ENCODE measurements at regions not wholly inside any gene's neighbourhood (a gene's known extent, or its start where the extent isn't known, plus 50 kb on each side); places are given as distances from the start of the nearest gene placed in this dataset.
"Not testable (repeated sequence)": the region's sequence is repeated elsewhere in the genome, so short reads cannot be mapped to it uniquely, and the experiment has no call there.

DNA sequence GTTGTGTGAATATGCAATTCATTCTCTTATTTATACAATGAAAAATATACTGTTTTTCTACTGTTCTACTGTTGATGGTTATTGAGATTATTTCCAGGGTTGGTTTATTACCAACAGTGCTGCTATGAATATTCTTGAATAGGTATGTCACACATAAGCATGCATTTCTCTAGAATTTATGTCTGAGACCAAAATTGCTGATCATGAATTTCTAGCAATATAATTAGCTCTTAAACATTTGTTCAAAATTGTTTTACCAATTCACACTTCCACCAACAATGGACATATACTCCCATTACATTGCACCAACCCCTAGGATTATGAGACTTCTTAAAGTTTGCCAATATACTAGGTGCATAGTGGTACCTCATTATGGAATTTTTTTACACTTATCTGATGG lies 164.1 kb upstream of the KCNQ5 start:
- H3K4me1 ChIP-seq (ENCODE audit: control insufficient read depth, insufficient read depth, low read length) = no peaks in the 10 kb centered on the region
- H3K27ac ChIP-seq (ENCODE audit: low read depth, low read length) = no peak overlapping the region
- no peak overlapping the region for H3K4me3 ChIP-seq (ENCODE audit: low read depth, low read length)
- no peaks in the 10 kb centered on the region for H3K27me3 ChIP-seq (ENCODE audit: control insufficient read depth, insufficient read depth, low read length)
- H3K9ac ChIP-seq (ENCODE audit: low read depth, low read length) = no peak overlapping the region
- H3K36me3 ChIP-seq (ENCODE audit: control insufficient read depth, insufficient read depth, low read length) = no peaks in the 10 kb centered on the region
- H3K9me3 ChIP-seq (ENCODE audit: control insufficient read depth, insufficient read depth, low read length) = no peaks in the 10 kb centered on the region

DNA sequence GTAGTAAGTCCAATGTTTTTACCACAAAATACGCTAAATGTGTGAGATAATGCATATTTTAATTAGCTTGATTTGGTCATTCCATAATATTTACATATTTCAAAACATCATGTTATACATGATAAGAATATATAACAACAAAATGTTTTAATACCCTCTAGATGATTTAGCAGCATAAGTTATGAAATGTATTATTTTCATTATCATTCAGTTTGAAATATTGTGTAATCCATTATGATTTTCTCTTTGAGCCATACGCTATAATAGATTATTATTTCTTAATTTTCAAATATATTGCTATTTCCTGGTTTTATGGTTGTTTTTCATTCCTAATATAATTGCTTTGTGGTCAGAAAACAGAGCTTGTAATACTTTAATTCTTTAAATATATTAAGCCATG lies 163.3 kb upstream of the KCNQ5 start:
- no peak overlapping the region for H3K27ac ChIP-seq (ENCODE audit: low read depth, low read length)
- no peaks in the 10 kb centered on the region for H3K9me3 ChIP-seq (ENCODE audit: control insufficient read depth, insufficient read depth, low read length)
- no peaks in the 10 kb centered on the region for H3K27me3 ChIP-seq (ENCODE audit: control insufficient read depth, insufficient read depth, low read length)
- no peak overlapping the region for H3K4me3 ChIP-seq (ENCODE audit: low read depth, low read length)
- no peaks in the 10 kb centered on the region for H3K36me3 ChIP-seq (ENCODE audit: control insufficient read depth, insufficient read depth, low read length)
- H3K4me1 ChIP-seq (ENCODE audit: control insufficient read depth, insufficient read depth, low read length) = no peaks in the 10 kb centered on the region
- no peak overlapping the region for H3K9ac ChIP-seq (ENCODE audit: low read depth, low read length)

DNA sequence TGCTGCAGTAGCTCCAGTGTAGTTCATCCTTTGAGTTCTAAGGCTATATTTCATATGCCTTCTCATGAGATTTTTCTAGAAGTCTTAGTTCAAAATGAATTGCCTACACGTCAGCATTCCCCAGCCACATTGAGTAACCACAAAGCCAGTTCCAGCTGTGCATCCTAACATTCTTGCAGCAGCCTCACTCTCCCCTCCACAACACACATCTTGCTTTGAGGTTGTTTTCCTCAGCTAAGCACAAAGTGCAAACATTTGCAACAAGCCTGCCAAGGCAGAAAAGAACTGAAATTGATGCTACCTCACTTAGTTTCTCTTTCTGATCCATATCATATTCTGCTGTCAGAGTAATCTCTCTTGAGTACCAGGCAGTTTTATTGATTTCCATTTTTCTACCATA lies 160.7 kb upstream of the KCNQ5 start:
- Histone ChIP-seq H3K27ac (ENCODE audit: low read depth, low read length) (no peak overlapping the region), H3K36me3 (ENCODE audit: control insufficient read depth, insufficient read depth, low read length) (no peaks in the 10 kb centered on the region), H3K9me3 (ENCODE audit: control insufficient read depth, insufficient read depth, low read length) (no peaks in the 10 kb centered on the region), H3K9ac (ENCODE audit: low read depth, low read length) (no peak overlapping the region), H3K4me3 (ENCODE audit: low read depth, low read length) (no peak overlapping the region), H3K4me1 (ENCODE audit: control insufficient read depth, insufficient read depth, low read length) (no peaks in the 10 kb centered on the region), H3K27me3 (ENCODE audit: control insufficient read depth, insufficient read depth, low read length) (no peaks in the 10 kb centered on the region)

DNA sequence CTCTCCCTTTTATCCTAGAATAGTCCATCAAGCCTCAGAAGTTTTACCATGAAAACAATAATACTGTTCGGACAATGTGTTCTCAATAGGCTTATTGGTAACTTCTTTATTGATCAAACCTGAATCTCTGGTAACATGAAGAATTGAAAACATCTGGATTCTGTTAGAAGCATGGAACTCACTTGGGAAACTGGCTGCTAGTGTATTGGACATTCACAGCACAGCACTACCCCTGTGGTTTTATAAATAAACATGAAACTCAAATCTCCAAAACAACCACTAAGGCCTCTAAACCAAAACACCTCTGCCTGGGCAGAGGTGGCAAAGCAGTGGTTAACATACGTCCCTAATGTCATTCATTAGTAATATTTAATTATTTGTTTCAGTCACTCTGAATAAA lies 157.6 kb upstream of the KCNQ5 start:
- Histone ChIP-seq H3K27ac (ENCODE audit: low read depth, low read length) (no peak overlapping the region), H3K9me3 (ENCODE audit: control insufficient read depth, insufficient read depth, low read length) (peaks cover 5% of the 10 kb centered on the region; the same call in 1 of the 2 replicates), H3K4me3 (ENCODE audit: low read depth, low read length) (no peak overlapping the region), H3K4me1 (ENCODE audit: control insufficient read depth, insufficient read depth, low read length) (no peaks in the 10 kb centered on the region), H3K36me3 (ENCODE audit: control insufficient read depth, insufficient read depth, low read length) (no peaks in the 10 kb centered on the region), H3K27me3 (ENCODE audit: control insufficient read depth, insufficient read depth, low read length) (no peaks in the 10 kb centered on the region), H3K9ac (ENCODE audit: low read depth, low read length) (no peak overlapping the region)

DNA sequence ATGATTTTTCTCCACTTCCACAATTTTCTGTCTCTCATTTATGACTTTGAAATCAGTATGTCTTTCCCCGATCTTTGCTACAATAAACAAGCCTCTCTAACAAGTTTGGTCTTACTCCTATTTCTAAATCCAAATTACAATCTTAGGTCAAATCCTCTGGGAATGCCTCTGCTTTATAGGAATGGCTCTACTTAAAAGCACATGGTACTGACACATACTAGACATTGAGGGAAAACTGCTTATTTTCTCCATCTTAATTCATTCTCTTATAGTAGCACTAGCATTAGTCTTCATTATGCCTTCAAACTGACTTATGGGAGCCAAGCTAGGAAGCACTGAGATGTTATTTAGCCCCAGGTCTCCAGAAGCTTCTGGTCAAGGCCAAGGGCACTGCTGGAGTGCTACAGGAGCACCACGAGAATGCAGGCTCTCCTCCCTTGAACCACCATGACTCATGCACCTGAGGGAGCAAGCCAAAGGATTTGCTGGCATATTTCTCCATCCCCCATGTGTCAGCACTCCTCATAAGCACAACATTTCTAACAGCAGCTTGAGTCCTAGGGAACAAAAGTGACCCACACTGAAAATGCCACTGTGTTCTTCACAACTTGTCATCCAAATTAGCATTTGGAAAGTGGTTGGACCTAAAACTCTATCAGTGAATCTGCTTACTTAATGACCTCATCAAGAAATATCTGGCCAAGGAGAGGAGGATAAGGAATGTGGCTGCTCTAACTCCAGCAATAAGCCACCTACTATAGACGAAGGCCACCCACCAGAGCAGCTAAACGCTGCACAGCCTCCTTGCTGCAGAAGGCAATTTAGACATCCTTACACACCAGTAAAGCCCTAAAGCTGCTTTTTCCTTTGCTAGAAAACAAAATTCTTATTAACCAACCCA lies 156.8 kb upstream of the KCNQ5 start:
- Histone ChIP-seq H3K27ac (ENCODE audit: low read depth, low read length) (no peak overlapping the region), H3K9ac (ENCODE audit: low read depth, low read length) (no peak overlapping the region), H3K4me1 (ENCODE audit: control insufficient read depth, insufficient read depth, low read length) (no peaks in the 10 kb centered on the region), H3K36me3 (ENCODE audit: control insufficient read depth, insufficient read depth, low read length) (no peaks in the 10 kb centered on the region), H3K27me3 (ENCODE audit: control insufficient read depth, insufficient read depth, low read length) (no peaks in the 10 kb centered on the region), H3K9me3 (ENCODE audit: control insufficient read depth, insufficient read depth, low read length) (peaks cover 9% of the 10 kb centered on the region), H3K4me3 (ENCODE audit: low read depth, low read length) (no peak overlapping the region)

DNA sequence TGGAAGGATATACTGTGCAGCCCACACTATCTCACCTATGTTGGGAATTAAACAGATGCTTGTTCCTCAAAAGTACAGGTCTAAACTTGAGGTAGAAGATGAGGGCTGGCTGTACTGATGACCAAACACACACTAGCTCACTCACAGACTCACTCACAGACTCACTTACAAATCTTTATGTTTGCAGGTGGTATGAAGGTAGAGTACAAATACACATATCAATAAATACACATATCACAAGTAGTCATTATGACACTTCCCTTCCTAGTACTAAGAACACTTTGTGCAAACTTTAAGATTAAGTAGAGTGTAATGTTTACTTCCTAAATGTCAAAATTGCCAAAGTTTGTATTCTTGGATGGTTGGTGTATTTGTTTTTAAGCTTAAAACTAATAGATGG lies 155.4 kb upstream of the KCNQ5 start:
- Histone ChIP-seq H3K4me3 (ENCODE audit: low read depth, low read length) (no peak overlapping the region), H3K36me3 (ENCODE audit: control insufficient read depth, insufficient read depth, low read length) (no peaks in the 10 kb centered on the region), H3K4me1 (ENCODE audit: control insufficient read depth, insufficient read depth, low read length) (no peaks in the 10 kb centered on the region), H3K9me3 (ENCODE audit: control insufficient read depth, insufficient read depth, low read length) (peaks cover 9% of the 10 kb centered on the region), H3K27ac (ENCODE audit: low read depth, low read length) (no peak overlapping the region), H3K27me3 (ENCODE audit: control insufficient read depth, insufficient read depth, low read length) (no peaks in the 10 kb centered on the region), H3K9ac (ENCODE audit: low read depth, low read length) (no peak overlapping the region)

DNA sequence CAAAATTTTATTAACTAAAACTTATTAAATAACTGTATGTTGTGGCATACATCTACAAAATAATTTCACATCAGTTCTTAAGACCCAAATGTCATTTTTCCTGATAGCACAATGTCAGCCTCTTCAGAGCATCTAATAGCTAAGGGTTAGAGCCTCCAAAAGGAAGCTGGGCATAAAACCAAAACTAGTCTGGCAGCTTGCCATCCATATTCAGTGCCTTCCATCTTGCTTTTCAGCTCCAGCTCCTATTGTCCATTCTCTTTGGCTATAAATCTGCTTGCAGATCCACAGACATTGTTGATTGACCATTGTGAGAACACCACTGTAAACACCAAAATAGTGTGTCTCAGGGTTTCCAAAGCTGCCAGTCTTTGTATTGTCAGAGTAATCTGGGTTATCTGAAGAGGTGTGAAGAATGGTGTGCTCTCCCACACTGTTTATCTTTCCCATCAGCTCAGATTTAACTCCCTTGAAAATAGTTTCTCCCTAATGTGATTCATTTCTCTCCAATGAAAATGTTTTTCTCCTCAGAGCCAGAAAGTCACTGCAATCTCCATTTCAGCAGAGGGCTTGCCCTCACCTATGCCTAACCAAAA lies 154.8 kb upstream of the KCNQ5 start:
- Histone ChIP-seq H3K36me3 (ENCODE audit: control insufficient read depth, insufficient read depth, low read length) (no peaks in the 10 kb centered on the region), H3K27me3 (ENCODE audit: control insufficient read depth, insufficient read depth, low read length) (no peaks in the 10 kb centered on the region), H3K9ac (ENCODE audit: low read depth, low read length) (no peak overlapping the region), H3K9me3 (ENCODE audit: control insufficient read depth, insufficient read depth, low read length) (peaks cover 9% of the 10 kb centered on the region), H3K27ac (ENCODE audit: low read depth, low read length) (no peak overlapping the region), H3K4me3 (ENCODE audit: low read depth, low read length) (no peak overlapping the region), H3K4me1 (ENCODE audit: control insufficient read depth, insufficient read depth, low read length) (no peaks in the 10 kb centered on the region)

DNA sequence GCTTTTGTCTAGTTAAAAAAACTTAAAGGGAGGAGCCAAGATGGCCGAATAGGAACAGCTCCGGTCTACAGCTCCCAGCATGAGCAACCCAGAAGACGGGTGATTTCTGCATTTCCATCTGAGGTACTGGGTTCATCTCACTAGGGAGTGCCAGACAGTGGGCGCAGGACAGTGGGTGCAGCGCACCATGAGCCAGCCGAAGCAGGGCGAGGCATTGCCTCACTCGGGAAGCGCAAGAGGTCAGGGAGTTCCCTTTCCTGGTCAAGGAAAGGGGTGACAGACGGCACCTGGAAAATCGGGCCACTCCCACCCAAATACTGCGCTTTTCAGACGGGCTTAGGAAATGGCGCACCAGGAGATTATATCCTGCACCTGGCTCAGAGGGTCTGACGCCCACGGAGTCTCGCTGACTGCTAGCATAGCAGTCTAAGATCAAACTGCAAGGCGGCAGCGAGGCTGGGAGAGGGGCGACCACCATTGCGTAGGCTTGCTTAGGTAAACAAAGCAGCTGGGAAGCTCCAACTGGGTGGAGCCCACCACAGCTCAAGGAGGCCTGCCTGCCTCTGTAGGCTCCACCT lies 152.4 kb upstream of the KCNQ5 start:
- not testable (repeated sequence) for H3K4me3 ChIP-seq (ENCODE audit: low read depth, low read length); H3K9me3 ChIP-seq (ENCODE audit: control insufficient read depth, insufficient read depth, low read length); H3K4me1 ChIP-seq (ENCODE audit: control insufficient read depth, insufficient read depth, low read length); H3K36me3 ChIP-seq (ENCODE audit: control insufficient read depth, insufficient read depth, low read length); H3K27me3 ChIP-seq (ENCODE audit: control insufficient read depth, insufficient read depth, low read length); H3K27ac ChIP-seq (ENCODE audit: low read depth, low read length); H3K9ac ChIP-seq (ENCODE audit: low read depth, low read length)

DNA sequence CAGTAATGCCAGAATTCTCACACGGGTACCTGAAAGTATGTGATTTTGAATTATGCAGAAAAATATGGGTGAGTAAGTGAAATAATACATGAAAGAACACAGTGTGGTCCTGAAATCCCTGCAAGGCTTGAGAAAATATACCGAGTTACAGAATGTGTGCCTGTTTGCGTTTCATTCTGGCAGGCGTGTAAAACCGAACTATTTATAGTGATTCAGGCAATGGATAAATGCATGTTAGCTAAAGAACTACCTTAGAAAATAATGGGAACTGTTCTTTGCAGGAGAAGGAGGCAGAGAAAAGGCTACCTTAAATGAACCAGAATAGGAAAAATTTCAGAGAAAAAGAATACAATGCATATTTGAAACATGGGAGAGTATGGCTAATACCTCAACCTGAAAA lies 145.8 kb upstream of the KCNQ5 start:
- no peaks in the 10 kb centered on the region for H3K27me3 ChIP-seq (ENCODE audit: control insufficient read depth, insufficient read depth, low read length)
- no peak overlapping the region for H3K27ac ChIP-seq (ENCODE audit: low read depth, low read length)
- H3K4me1 ChIP-seq (ENCODE audit: control insufficient read depth, insufficient read depth, low read length) = no peaks in the 10 kb centered on the region
- no peak overlapping the region for H3K9ac ChIP-seq (ENCODE audit: low read depth, low read length)
- no peaks in the 10 kb centered on the region for H3K9me3 ChIP-seq (ENCODE audit: control insufficient read depth, insufficient read depth, low read length)
- H3K36me3 ChIP-seq (ENCODE audit: control insufficient read depth, insufficient read depth, low read length) = no peaks in the 10 kb centered on the region
- no peak overlapping the region for H3K4me3 ChIP-seq (ENCODE audit: low read depth, low read length)

DNA sequence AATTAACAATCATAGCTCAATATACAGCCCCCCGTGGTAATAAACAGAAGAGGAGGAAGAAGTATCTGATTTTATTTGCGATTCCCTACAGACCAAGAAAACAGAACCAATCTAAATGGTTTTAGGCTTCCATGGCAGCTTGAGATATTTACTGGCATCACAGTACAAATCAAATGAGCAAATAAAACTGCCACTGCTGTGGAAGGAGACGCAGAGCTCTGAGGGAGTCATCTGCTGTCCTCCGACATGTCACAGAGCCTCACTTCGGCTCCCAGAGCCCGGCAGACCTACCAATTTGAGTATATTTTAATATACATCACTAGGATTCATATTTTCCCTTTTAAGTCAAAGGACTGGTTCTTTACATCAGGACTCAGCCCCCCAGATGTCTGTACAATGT lies 145.2 kb upstream of the KCNQ5 start:
- Histone ChIP-seq H3K27me3 (ENCODE audit: control insufficient read depth, insufficient read depth, low read length) (no peaks in the 10 kb centered on the region), H3K36me3 (ENCODE audit: control insufficient read depth, insufficient read depth, low read length) (no peaks in the 10 kb centered on the region), H3K9ac (ENCODE audit: low read depth, low read length) (no peak overlapping the region), H3K4me3 (ENCODE audit: low read depth, low read length) (no peak overlapping the region), H3K4me1 (ENCODE audit: control insufficient read depth, insufficient read depth, low read length) (no peaks in the 10 kb centered on the region), H3K27ac (ENCODE audit: low read depth, low read length) (no peak overlapping the region), H3K9me3 (ENCODE audit: control insufficient read depth, insufficient read depth, low read length) (no peaks in the 10 kb centered on the region)

DNA sequence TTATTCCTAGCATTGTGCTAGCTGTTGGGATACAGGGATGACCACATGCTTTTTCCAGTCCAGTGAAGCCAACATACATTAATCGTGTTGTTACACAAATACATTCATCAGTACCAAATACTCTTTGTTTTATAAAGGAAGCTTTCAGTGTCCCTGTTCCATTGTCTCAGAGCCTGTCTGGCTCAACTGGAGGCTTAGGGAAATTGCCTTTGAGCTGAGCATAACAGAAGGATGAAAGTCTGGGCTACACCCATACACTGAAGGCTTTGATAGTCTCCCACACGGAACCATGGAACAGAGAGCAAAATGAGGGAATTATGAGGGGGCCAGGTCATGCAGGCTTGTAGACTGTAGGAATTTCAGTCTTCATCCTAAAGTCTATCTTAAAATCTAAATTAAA lies 126.4 kb upstream of the KCNQ5 start:
- Histone ChIP-seq H3K4me3 (ENCODE audit: low read depth, low read length) (no peak overlapping the region), H3K36me3 (ENCODE audit: control insufficient read depth, insufficient read depth, low read length) (no peaks in the 10 kb centered on the region), H3K9ac (ENCODE audit: low read depth, low read length) (no peak overlapping the region), H3K27me3 (ENCODE audit: control insufficient read depth, insufficient read depth, low read length) (no peaks in the 10 kb centered on the region), H3K4me1 (ENCODE audit: control insufficient read depth, insufficient read depth, low read length) (no peaks in the 10 kb centered on the region), H3K27ac (ENCODE audit: low read depth, low read length) (no peak overlapping the region), H3K9me3 (ENCODE audit: control insufficient read depth, insufficient read depth, low read length) (no peaks in the 10 kb centered on the region)
